Natural killer cell (primary cell): ENCODE measurements at regions not wholly inside any gene's neighbourhood (a gene's known extent, or its start where the extent isn't known, plus 50 kb on each side); places are given as distances from the start of the nearest gene placed in this dataset.
"Not testable (repeated sequence)": the region's sequence is repeated elsewhere in the genome, so short reads cannot be mapped to it uniquely, and the experiment has no call there.

Source experiments
- ATAC-seq, 3 donors: fragments of 150-1000 bp in 2 of 3; fragments of 200-7000 bp in 1 of 3; cut with Tn5 transposase; 1 replicate in 1 of 3; 2 replicates in 2 of 3; pipeline ENCODE4 v1.10.0; 2021; ENCODE audit warnings: mild to moderate bottlenecking in 2 of 3, moderate library complexity in 2 of 3
- DNase-seq, 2 donors: peaks; one replicate each; pipeline versions ENCODE4 v3.0.0 to v3.0.0-alpha.2; 2013 to 2021; ENCODE audit warnings: mixed read lengths in 1 of 2
- H3K27ac ChIP-seq: one replicate; pipeline ENCODE4 v1.5.1; 2013; ENCODE audit warnings: mild to moderate bottlenecking, low read length
- H3K27me3 ChIP-seq: one replicate; pipeline ENCODE4 v1.6.1; 2013; ENCODE audit warnings: low read length; ENCODE audit not compliant: control insufficient read depth, insufficient read depth
- H3K36me3 ChIP-seq: one replicate; pipeline ENCODE4 v1.6.1; 2013; ENCODE audit warnings: low read length; ENCODE audit not compliant: control insufficient read depth, insufficient read depth
- H3K4me1 ChIP-seq: one replicate; pipeline ENCODE4 v1.6.1; 2013; ENCODE audit warnings: low read length; ENCODE audit not compliant: control insufficient read depth, insufficient read depth
- H3K4me3 ChIP-seq: one replicate; pipeline ENCODE4 v1.5.1; 2013; ENCODE audit warnings: low read length
- H3K9me3 ChIP-seq: one replicate; pipeline ENCODE4 v1.6.1; 2013; ENCODE audit warnings: low read length; ENCODE audit not compliant: control insufficient read depth, insufficient read depth
- H3K27ac Mint-ChIP-seq, 2 donors: one replicate each; pipeline ENCODE4 v1.8.0; 2022; ENCODE audit warnings: mild to moderate bottlenecking in 2 of 2, mixed read lengths in 2 of 2, moderate library complexity in 1 of 2
- H3K27me3 Mint-ChIP-seq, 2 donors: one replicate each; pipeline ENCODE4 v1.8.0; 2022; ENCODE audit warnings: low read depth in 2 of 2, mixed read lengths in 2 of 2
- H3K36me3 Mint-ChIP-seq: one replicate; pipeline ENCODE4 v1.8.0; 2022; ENCODE audit warnings: mixed read lengths
- H3K4me1 Mint-ChIP-seq, 2 donors: one replicate each; pipeline ENCODE4 v1.8.0; 2022; ENCODE audit warnings: mixed read lengths in 2 of 2
- H3K4me3 Mint-ChIP-seq: one replicate; pipeline ENCODE4 v1.8.0; 2022; ENCODE audit warnings: mild to moderate bottlenecking, moderate library complexity, mixed read lengths
- H3K9me3 Mint-ChIP-seq, 2 donors: one replicate each; pipeline ENCODE4 v1.8.0; 2022; ENCODE audit warnings: mixed read lengths in 2 of 2
- WGBS: methylation state at CpG from one replicate; pipeline ENCODE4 v1.1.7; 2013; ENCODE audit warnings: missing lambda C conversion rate; ENCODE audit not compliant: insufficient coverage; 5-methylcytosine and 5-hydroxymethylcytosine counted together
- intact Hi-C: fragments of 100-400 bp; cut with micrococcal nuclease; formaldehyde crosslinking; loops from one replicate; pipeline ENCODE4 v1.14.2; 2022

DNA sequence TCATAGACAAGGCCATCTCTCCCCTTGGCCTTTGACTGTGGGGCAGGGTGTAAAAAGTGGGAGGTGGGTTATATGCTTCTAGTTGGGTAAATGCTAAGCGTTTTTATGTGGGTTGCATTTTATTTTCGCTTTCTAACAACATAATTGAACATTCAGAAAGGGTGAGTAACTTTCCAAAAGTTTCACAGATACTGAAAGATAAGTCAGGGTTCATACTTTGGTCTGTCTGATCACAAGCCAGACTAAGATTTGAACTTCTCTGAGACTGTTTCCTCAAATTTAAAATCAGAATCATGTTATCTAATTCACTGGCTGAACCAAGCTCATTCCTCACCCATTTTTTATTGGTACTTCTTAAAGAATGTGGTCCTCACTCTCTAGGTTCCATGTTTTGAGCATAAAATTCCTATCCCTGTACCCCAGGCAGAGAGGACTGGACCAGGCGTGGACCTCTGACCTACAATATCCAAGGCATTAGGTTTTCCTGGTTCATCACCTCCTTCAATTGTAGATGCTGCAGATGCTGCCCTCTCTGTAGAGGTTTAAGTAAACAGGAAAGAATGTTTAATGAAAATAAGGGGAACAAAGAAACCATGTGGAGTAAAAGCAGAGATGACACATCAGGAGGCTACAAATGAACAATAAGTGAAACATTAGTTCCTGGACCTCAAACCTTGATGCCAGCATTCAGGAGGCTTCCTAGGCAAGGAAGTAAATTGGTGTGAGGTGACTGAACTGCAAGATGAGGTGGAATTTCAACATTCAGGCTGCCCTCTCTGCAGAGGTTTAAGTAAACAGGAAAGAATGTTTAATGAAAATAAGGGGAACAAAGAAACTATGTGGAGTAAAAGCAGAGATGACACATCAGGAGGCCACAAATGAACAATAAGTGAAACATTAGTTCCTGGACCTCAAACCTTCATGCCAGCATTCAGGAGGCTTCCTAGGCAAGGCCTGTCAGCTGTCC lies 198.8 kb upstream of the ZNF658 start:
- H3K36me3 Mint-ChIP-seq, intact Hi-C loops, DNase-seq, H3K27me3 Mint-ChIP-seq, H3K4me1 ChIP-seq, H3K27ac Mint-ChIP-seq, H3K36me3 ChIP-seq, H3K4me1 Mint-ChIP-seq, H3K4me3 ChIP-seq, H3K27ac ChIP-seq, H3K27me3 ChIP-seq, H3K9me3 ChIP-seq, ATAC-seq, H3K4me3 Mint-ChIP-seq, H3K9me3 Mint-ChIP-seq: not testable (repeated sequence)
- WGBS, result no CpG with 5 or more reads among the region's 3 CpGs

DNA sequence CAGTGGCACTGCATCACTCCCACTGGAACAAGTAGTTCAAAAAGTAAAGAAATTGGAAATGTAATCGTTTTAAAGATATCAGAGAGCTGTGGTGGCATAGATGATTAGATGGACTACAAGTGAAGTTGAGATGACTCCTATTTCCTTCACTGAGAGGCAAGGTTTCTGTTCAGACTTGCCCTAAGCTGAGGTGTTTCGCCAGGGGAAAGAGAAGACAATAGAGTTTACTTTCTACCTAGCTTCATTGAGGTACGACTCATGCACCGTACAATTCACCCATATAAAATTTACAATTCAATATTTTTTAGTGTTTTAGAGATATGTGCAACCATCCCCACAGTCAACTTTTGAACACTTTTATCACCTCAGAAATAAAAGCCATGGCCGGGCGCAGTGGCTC lies 189.0 kb upstream of the ZNF658 start:
- H3K36me3 Mint-ChIP-seq, DNase-seq, H3K27me3 ChIP-seq, H3K27ac ChIP-seq, H3K9me3 ChIP-seq, H3K27me3 Mint-ChIP-seq, ATAC-seq, H3K4me1 Mint-ChIP-seq, H3K9me3 Mint-ChIP-seq, H3K4me1 ChIP-seq, H3K4me3 ChIP-seq, H3K36me3 ChIP-seq, intact Hi-C loops, H3K4me3 Mint-ChIP-seq, H3K27ac Mint-ChIP-seq: not testable (repeated sequence)
- no CpG with 5 or more reads among the region's 6 CpGs for WGBS

DNA sequence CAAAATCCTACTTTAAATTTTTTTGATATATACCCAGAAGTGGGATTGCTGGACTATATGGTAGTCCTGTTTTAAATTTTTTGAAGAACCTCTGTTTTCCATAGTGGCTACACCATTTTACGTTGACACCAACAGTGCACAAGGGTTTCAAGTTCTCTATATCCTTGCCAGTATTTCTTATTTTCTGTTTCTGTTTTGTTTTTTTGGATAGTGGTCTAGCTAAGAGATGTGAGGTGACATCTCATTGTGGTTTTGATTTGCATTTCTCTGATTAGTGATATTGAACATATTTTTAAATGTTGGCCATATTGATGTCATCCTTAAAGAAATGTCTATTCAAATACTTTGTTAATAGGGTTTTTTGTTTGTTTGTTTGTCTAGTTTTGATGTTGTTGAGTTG lies 187.7 kb upstream of the ZNF658 start:
- H3K9me3 Mint-ChIP-seq, DNase-seq, H3K4me1 Mint-ChIP-seq, H3K9me3 ChIP-seq, H3K4me3 ChIP-seq, H3K4me1 ChIP-seq, H3K27ac ChIP-seq, ATAC-seq, H3K36me3 ChIP-seq, H3K27me3 Mint-ChIP-seq, H3K27me3 ChIP-seq, H3K4me3 Mint-ChIP-seq, H3K27ac Mint-ChIP-seq, H3K36me3 Mint-ChIP-seq, intact Hi-C loops: not testable (repeated sequence)
- no CpG with 5 or more reads among the region's 1 CpG for WGBS

DNA sequence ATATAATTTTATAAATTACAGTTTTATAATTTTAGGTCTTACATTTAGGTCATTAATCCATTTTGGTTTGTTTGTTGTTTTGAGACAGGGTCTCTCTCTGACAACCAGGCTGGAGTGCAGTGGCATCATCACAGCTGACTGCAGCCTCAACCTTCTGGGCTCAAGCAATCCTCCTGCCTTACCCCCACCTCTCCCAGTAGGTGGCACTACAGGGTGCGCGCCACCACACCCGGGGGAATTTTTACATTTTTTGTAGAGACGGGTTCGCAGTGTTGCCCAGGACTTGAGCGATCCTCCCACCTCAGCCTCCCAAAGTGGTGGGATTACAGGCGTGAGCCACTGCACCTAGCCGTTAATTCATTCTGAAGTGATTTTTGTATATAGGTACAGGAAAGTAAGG lies 187.0 kb upstream of the ZNF658 start:
- DNase-seq, H3K4me3 ChIP-seq, H3K27me3 ChIP-seq, H3K4me1 Mint-ChIP-seq, H3K27ac Mint-ChIP-seq, H3K9me3 Mint-ChIP-seq, H3K36me3 Mint-ChIP-seq, H3K4me3 Mint-ChIP-seq, H3K27ac ChIP-seq, H3K36me3 ChIP-seq, H3K4me1 ChIP-seq, H3K9me3 ChIP-seq, H3K27me3 Mint-ChIP-seq, intact Hi-C loops: not testable (repeated sequence)
- WGBS, result no CpG with 5 or more reads among the region's 8 CpGs
- peak in 1 of 3 donors; percentile 38 for ATAC-seq

DNA sequence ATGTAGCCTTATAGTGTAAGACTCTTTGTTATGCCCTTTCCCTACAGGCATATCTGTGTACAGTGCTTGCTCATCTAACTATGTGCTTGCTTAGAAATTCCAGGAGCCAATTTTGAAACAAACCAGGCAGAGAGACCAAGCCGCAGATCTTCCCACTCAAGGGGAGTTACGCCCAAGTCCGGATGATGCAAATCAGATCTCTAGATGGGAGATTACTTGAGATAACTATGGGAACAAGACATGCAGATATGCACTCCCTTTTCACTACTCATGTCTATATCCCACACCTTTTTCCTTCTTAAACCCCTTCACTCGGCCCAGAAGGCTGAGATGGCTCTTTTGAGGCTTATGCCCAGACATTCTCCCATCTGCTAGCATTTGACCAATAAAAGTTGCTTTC lies 179.7 kb upstream of the ZNF658 start:
- H3K9me3 Mint-ChIP-seq, DNase-seq, H3K27ac ChIP-seq, ATAC-seq, H3K27ac Mint-ChIP-seq, H3K4me3 ChIP-seq, H3K4me1 Mint-ChIP-seq, H3K4me3 Mint-ChIP-seq, H3K4me1 ChIP-seq, H3K9me3 ChIP-seq, H3K36me3 ChIP-seq, intact Hi-C loops, H3K27me3 ChIP-seq, H3K27me3 Mint-ChIP-seq, H3K36me3 Mint-ChIP-seq: not testable (repeated sequence)
- no CpG with 5 or more reads among the region's 4 CpGs for WGBS

DNA sequence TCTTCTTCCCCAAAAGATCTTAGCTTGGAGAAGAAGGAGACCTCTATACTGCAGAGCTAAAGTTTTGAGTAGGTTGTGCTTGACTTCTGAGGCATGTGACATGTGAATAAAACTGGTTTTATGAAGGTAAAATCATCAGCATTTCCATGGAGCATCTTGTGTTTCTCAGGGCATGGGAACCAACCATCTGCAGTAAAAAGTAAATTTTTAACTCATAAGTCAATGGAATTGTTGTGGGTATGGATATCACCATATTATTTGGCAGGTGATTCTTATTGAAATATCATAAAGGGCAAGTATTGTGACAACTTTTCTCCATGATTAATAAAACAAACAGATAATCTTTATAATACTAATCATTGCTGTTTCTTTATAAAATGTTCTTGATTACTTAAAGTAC lies 173.0 kb upstream of the ZNF658 start:
- H3K4me3 Mint-ChIP-seq, ATAC-seq, H3K27ac ChIP-seq, H3K9me3 Mint-ChIP-seq, H3K4me3 ChIP-seq, DNase-seq, intact Hi-C loops, H3K4me1 ChIP-seq, H3K27ac Mint-ChIP-seq, H3K27me3 Mint-ChIP-seq, H3K36me3 ChIP-seq, H3K36me3 Mint-ChIP-seq, H3K4me1 Mint-ChIP-seq, H3K27me3 ChIP-seq, H3K9me3 ChIP-seq: not testable (repeated sequence)

DNA sequence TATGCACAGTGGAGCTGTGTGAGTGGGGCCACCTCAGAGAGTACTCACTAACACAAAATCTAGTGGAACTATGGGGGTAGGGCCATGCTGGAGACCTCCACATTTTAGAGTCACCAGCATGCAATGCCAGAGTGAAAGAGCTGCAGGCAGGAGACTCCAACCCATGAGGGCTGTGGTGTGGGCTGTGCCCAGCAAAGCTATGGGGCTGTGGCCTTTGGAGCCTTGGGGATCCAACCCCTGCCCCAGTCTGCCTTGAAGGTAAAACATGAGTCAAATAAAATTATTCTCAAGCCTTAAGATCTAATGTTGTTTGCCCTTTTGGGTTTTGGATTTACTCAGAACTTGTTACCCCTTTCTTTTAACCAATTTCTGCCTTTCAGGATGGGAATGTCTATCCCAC lies 163.8 kb upstream of the ZNF658 start:
- not testable (repeated sequence) for H3K27me3 Mint-ChIP-seq, H3K4me3 ChIP-seq, H3K4me3 Mint-ChIP-seq

DNA sequence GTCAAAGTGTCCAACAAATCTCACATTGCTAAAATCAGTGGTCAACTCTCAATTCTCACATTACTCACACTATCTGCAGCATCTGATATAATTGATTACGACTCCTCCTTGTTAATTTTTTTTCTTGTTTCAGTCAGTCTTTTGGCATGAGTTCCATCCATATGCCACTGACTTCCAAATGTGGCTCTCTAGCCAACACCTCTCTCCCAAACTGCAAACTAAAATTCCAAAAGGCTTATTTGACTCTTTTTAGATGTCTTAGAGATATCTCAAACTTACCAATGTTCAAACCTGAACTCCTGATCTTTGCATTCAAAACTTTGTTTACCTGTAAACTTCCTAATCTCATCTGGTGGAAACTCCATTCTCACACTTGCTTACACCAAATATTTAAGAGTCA lies 162.1 kb upstream of the ZNF658 start:
- H3K9me3 Mint-ChIP-seq, H3K27me3 Mint-ChIP-seq, H3K4me1 Mint-ChIP-seq, H3K36me3 Mint-ChIP-seq, intact Hi-C loops, H3K36me3 ChIP-seq, H3K4me3 ChIP-seq, H3K27ac Mint-ChIP-seq, DNase-seq, H3K9me3 ChIP-seq, H3K27ac ChIP-seq, H3K4me1 ChIP-seq, H3K4me3 Mint-ChIP-seq, ATAC-seq, H3K27me3 ChIP-seq: not testable (repeated sequence)
- WGBS, result 92% methylated on average over 1 of the region's 1 CpG

More for the DNA sequence above, 163.8 kb upstream of the ZNF658 start:
- ATAC-seq, H3K27ac Mint-ChIP-seq, H3K36me3 ChIP-seq, H3K9me3 Mint-ChIP-seq, H3K4me1 ChIP-seq, DNase-seq, intact Hi-C loops, H3K27ac ChIP-seq, H3K4me1 Mint-ChIP-seq, H3K27me3 ChIP-seq, H3K9me3 ChIP-seq, H3K36me3 Mint-ChIP-seq: not testable (repeated sequence)
